Peyer's patch (tissue), 4 donors: ENCODE measurements at regions not wholly inside any gene's neighbourhood (a gene's known extent, or its start where the extent isn't known, plus 50 kb on each side); places are given as distances from the start of the nearest gene placed in this dataset.

Experiments used
- CTCF ChIP-seq, 6 experiments: fragments of 450-650 bp in 4 of 6; fragments of 200-600 bp in 2 of 6; sonication (generic) in 1 of 6; IDR thresholded peaks; one replicate each; pipeline ENCODE4 v1.5.1; 2017 to 2019; ENCODE audit warnings: antibody characterized with exemption in 6 of 6, mild to moderate bottlenecking in 3 of 6, moderate library complexity in 1 of 6
- POLR2A ChIP-seq, 2 donors: fragments of 450-650 bp; IDR thresholded peaks; one replicate each; pipeline ENCODE4 v1.5.1; 2017; ENCODE audit warnings: antibody characterized with exemption in 2 of 2, mild to moderate bottlenecking in 2 of 2, moderate library complexity in 2 of 2

GRCh38 chr16:61435346-61435745 is 600.9 kb downstream of the CDH8 start:
- TF ChIP-seq POLR2A (IDR thresholded peaks at IDR 0.05) (no peak), CTCF (IDR thresholded peaks at IDR 0.05) (no peak)
